ENCODE measurements at regions not wholly inside any gene's neighbourhood (a gene's known extent, or its start where the extent isn't known, plus 50 kb on each side); places are given as distances from the start of the nearest gene placed in this dataset.

GRCh38 chr3:76321614-76322013 lies 536.3 kb upstream of the ZNF717 start (continued):
- TF ChIP-seq ZNF202 (tag by site-specific recombination; IDR thresholded peaks at IDR 0.05; ENCODE audit: borderline replicate concordance), result no peak
- no peak for TF ChIP-seq ZNF580 (tag by site-specific recombination; IDR thresholded peaks at IDR 0.05)

- TF ChIP-seq ZNF837 (tag by site-specific recombination; IDR thresholded peaks at IDR 0.05), result no peak
- no peak for TF ChIP-seq KLF16 (tag by site-specific recombination; IDR thresholded peaks at IDR 0.05)
- ChIA-PET CTCF (no interaction called here), POLR2A (no interaction called here)
- H3K36me3 ChIP-seq (ENCODE audit: control insufficient read depth in 2 of 2, insufficient read depth in 1 of 2, low read length in 2 of 2), result no peaks in the 10 kb centered on the region
- no peaks in the 10 kb centered on the region for H3K4me1 ChIP-seq (ENCODE audit: control insufficient read depth, insufficient read depth, low read length)
- H3K9me3 ChIP-seq (ENCODE audit: control insufficient read depth, insufficient read depth, low read depth, low read length), result no peaks in the 10 kb centered on the region
- H3K27ac ChIP-seq (ENCODE audit: extremely low read depth, low read depth, low read length), result no peak overlapping the region
- H3K4me3 ChIP-seq (ENCODE audit: low read depth, low read length), result no peak overlapping the region
These were observed 538.8 kb upstream of the ZNF717 start for GRCh38 chr3:76324101-76324500.

GRCh38 chr3:76345878-76346277 lies 560.5 kb upstream of the ZNF717 start:
- TF ChIP-seq ZEB2 (tag by site-specific recombination; IDR thresholded peaks at IDR 0.05), result no peak
- no peak for TF ChIP-seq ZSCAN23 (tag by site-specific recombination; IDR thresholded peaks at IDR 0.05)
- TF ChIP-seq ZNF707 (tag by site-specific recombination; IDR thresholded peaks at IDR 0.05), result no peak
- TF ChIP-seq ZNF549 (tag by site-specific recombination; IDR thresholded peaks at IDR 0.05), result no peak
- TF ChIP-seq ZBTB11 (tag by site-specific recombination; conservative IDR thresholded peaks at IDR 0.05; ENCODE audit: low read depth), result no peak
- ChIA-PET POLR2A (no interaction called here), CTCF (no interaction called here)
- Histone ChIP-seq H3K36me3 (ENCODE audit: control insufficient read depth in 2 of 2, insufficient read depth in 1 of 2, low read length in 2 of 2) (no peaks in the 10 kb centered on the region), H3K4me1 (ENCODE audit: control insufficient read depth, insufficient read depth, low read length) (no peaks in the 10 kb centered on the region), H3K9me3 (ENCODE audit: control insufficient read depth, insufficient read depth, low read depth, low read length) (no peaks in the 10 kb centered on the region), H3K4me3 (ENCODE audit: low read depth, low read length) (no peak overlapping the region), H3K27ac (ENCODE audit: extremely low read depth, low read depth, low read length) (no peak overlapping the region)

- H3K27ac ChIP-seq (ENCODE audit: extremely low read depth, low read depth, low read length), result no peak overlapping the region
- H3K4me1 ChIP-seq (ENCODE audit: control insufficient read depth, insufficient read depth, low read length), result no peaks in the 10 kb centered on the region
- H3K4me3 ChIP-seq (ENCODE audit: low read depth, low read length), result no peak overlapping the region
- TF ChIP-seq ZNF76 (tag by site-specific recombination; IDR thresholded peaks at IDR 0.05; ENCODE audit: borderline replicate concordance, low read depth), result no peak
- no peak for TF ChIP-seq ZNF239 (tag by site-specific recombination; IDR thresholded peaks at IDR 0.05)
- TF ChIP-seq ZNF19 (tag by site-specific recombination; IDR thresholded peaks at IDR 0.05; ENCODE audit: low read depth), result no peak
- no peak for TF ChIP-seq TCF7L2 (IDR thresholded peaks at IDR 0.05; ENCODE audit: borderline replicate concordance, low read depth, low read length)
- TF ChIP-seq ZNF292 (tag by site-specific recombination; IDR thresholded peaks at IDR 0.05; ENCODE audit: borderline replicate concordance, low read depth), result no peak
- TF ChIP-seq EGR2 (tag by site-specific recombination; IDR thresholded peaks at IDR 0.05; ENCODE audit: low read depth), result no peak
- TF ChIP-seq ZNF670 (tag by site-specific recombination; IDR thresholded peaks at IDR 0.05; ENCODE audit: low read depth), result no peak
- no peak for TF ChIP-seq ZNF529 (tag by site-specific recombination; IDR thresholded peaks at IDR 0.05; ENCODE audit: insufficient replicate concordance)
- TF ChIP-seq ZNF777 (tag by site-specific recombination; IDR thresholded peaks at IDR 0.05; ENCODE audit: borderline replicate concordance), result no peak
- no peak for TF ChIP-seq ZNF692 (tag by site-specific recombination; IDR thresholded peaks at IDR 0.05)
- no peak for TF ChIP-seq RBAK (tag by site-specific recombination; IDR thresholded peaks at IDR 0.05)
- no peak for TF ChIP-seq ZNF223 (tag by site-specific recombination; IDR thresholded peaks at IDR 0.05)
- no peak for TF ChIP-seq ZNF707 (tag by site-specific recombination; IDR thresholded peaks at IDR 0.05)
- no peak for TF ChIP-seq ZNF521 (tag by site-specific recombination; IDR thresholded peaks at IDR 0.05)
- no peak for TF ChIP-seq ZNF600 (tag by site-specific recombination; IDR thresholded peaks at IDR 0.05)
- TF ChIP-seq ZNF404 (tag by site-specific recombination; IDR thresholded peaks at IDR 0.05), result no peak
- no peak for TF ChIP-seq ZBTB21 (tag by site-specific recombination; IDR thresholded peaks at IDR 0.05)
- no peak for TF ChIP-seq CTCF (tag by site-specific recombination; IDR thresholded peaks at IDR 0.05)
- ChIA-PET CTCF (no interaction called here), POLR2A (no interaction called here)
- H3K9me3 ChIP-seq (ENCODE audit: control insufficient read depth, insufficient read depth, low read depth, low read length), result no peaks in the 10 kb centered on the region
- H3K36me3 ChIP-seq (ENCODE audit: control insufficient read depth in 2 of 2, insufficient read depth in 1 of 2, low read length in 2 of 2), result no peaks in the 10 kb centered on the region
These were observed 561.3 kb upstream of the ZNF717 start for GRCh38 chr3:76346690-76347089.
